ENCODE measurements at regions not wholly inside any gene's neighbourhood (a gene's known extent, or its start where the extent isn't known, plus 50 kb on each side); places are given as distances from the start of the nearest gene placed in this dataset.
A peak's percentile ranks its signal among the peaks of the same experiment; 100 is the strongest.

DNA sequence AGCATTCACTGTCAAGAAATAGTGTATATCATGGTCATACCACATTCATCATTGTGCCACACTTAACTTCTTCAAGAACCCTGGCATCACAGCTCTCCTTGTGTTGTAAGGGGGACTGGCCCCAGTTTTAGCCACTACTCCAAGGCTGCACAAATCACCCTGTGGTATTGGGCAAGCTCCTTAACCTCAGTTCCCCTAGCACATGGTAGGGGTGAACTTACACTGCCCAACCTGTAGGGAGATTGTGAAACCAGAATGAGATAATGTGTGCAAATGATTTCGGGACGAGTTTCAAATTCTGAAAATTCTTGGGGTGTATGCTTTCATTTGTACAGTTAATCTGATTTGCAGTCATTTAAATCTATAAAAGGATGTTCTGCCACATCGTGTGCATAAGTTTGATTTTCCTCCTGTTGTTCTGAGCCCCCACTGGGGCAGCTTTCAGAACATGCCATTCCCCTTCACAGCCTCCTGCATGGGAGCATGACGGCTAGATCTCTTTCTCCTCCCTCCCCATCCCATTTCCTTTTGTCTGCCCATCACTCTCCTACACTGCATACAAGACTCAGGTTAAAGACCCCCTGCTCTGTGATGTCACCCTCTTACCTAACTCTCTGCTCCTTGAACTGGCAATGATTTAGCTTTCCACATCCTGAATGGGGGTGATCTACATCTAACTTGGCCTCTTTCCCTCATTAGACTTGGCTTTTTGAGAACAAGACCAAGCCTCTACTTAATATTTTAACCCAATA lies 290.3 kb downstream of the CHRM3 start:
- no peak for DNase-seq (ENCODE audit: low read depth in 2 of 2, low spot score in 1 of 2)

DNA sequence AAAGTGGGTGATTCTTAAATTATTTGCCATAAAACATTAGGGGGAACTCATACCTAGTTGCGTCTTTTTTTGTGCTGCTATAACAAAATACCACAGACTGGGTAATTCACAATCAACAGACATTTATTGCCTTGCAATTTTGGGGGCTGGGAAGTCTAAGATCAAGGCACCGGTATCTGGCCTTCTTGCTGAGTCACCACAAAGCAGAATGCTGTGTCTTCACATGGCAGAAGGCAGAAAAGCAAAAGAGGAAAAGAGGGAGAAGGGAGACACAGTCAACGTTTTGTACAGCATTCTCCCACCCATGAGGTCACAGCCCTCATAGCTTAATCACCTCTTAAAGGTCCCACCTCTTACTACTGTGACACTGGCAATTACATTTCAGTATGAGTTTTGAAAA lies 291.0 kb downstream of the CHRM3 start:
- DNase-seq (ENCODE audit: low read depth in 2 of 2, low spot score in 1 of 2) = no peak

- DNase-seq (ENCODE audit: low read depth in 2 of 2, low spot score in 1 of 2) = no peak
Measured at GRCh38 chr1:239678181-239678580, 291.8 kb downstream of the CHRM3 start.

DNA sequence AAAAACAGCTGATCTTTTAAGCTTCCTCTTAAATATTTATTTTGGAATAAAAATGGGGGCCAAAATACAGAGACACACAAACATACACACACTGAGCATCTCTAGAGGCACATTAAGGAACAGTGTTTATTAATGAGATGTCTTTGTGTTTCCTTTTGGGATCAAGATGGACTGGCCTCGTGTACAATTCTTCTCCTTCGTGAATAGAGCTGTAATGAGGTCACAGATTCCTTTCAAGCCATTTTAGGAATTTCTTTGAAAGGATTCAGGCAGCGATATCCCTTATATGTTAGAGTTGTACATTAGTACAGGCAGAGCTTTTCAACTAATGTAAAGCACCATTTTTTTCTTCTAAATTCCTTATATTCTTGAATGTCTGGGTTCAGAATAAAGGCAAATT lies 295.7 kb downstream of the CHRM3 start:
- no peak for DNase-seq (ENCODE audit: low read depth in 2 of 2, low spot score in 1 of 2)

DNA sequence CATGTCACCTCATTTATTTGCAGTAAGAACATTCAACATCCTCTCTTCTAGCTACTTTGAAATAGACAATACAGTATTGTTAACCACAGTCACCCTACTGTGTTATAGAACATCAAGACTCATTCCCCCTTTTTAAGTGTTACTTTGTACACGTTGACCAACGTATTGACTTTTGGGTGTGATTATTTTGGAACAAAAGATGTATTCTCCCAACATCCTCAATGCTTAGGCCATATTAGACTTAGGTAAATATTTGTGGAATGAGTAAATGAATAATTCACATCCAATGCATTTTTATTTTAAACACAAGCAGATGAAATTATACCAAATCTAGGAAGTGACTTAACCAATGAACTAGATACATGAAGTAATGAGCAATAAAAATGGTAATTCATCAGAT lies 296.6 kb downstream of the CHRM3 start:
- no peak for DNase-seq (ENCODE audit: low read depth in 2 of 2, low spot score in 1 of 2)

- no peak for DNase-seq (ENCODE audit: low read depth in 2 of 2, low spot score in 1 of 2)
Measured at GRCh38 chr1:239686386-239686785, 300.0 kb downstream of the CHRM3 start.

- no peak for DNase-seq (ENCODE audit: low read depth in 2 of 2, low spot score in 1 of 2)
Measured at GRCh38 chr1:239696317-239696716, 309.9 kb downstream of the CHRM3 start.

DNA sequence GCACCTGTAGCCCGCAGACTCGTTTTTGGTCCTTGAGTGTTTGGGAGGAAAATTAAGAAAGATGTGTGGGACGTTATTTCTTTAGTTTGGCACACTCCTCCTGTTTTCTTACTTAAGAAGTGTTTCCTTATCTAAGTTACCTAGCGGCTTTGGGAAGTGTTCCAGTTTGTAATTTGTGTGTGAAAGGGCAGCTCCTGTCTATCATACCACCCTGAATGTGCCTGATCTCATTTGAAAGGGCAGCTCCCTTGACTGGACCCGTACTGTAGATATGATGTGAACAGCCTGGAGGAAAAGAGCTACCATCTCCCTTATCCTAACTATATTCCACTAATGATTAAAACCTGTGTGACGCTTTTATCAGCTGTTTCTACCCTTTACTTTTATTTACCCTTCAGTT lies 314.3 kb downstream of the CHRM3 start:
- DNase-seq (ENCODE audit: low read depth in 2 of 2, low spot score in 1 of 2) = no peak

DNA sequence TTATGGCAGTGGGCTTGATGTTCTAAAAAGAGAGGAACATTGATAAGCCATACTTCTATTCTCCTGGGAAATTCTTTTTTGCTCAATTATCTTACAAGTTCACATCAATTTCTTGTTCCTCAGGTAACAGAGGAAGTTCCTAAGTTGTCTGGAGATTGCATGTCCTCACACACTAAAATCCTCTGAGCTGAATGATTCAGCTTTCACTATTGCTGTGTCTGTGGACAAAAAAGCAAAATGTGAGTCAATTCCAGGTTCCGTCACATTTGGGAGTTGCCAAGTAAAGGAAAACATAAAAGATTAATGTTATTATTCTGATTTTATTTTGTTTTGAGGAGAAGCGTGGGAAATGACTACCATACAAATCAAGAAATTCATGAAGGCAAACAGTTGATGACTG lies 316.7 kb downstream of the CHRM3 start:
- no peak for DNase-seq (ENCODE audit: low read depth in 2 of 2, low spot score in 1 of 2)

- DNase-seq (ENCODE audit: low read depth in 2 of 2, low spot score in 1 of 2) = no peak
Measured at GRCh38 chr1:239706245-239706892, 320.0 kb downstream of the CHRM3 start.

DNA sequence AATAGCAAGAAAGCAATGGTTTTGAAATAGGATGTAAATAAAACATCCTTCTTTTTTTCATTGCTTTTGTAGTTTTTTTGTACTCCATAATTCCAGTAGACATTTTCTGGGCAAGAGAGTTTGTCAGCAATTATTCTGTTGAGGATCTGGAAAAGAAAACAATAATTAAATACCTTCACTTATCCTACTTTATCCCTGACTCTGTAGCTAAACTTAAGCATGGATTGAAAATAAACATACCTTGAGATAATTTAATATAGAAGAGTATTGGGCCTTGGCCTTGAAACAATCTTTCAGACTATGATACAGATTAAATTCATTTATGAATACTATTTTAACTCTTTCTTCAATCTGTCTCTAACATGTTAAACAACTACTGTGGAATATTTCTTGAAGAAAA lies 321.2 kb downstream of the CHRM3 start:
- no peak for DNase-seq (ENCODE audit: low read depth in 2 of 2, low spot score in 1 of 2)

DNA sequence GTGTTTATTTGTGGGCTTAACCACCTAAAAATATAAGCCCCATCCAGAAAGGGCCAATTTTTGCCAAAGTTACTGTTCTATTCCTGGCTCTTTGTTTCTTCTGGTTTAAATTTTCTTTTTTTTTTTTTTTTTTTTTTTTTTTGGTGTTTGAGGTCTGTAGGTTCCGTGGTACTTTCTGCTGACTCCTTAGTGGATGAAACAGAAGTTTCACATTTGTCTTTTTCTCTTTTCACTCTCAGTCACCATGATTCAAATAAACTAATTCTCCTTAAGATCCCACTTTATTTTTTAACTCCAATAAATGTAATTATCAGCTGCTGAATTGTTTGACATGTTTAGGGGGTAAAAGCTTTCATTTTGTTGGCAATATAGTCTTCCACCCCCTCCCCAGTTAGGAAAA lies 322.3 kb downstream of the CHRM3 start:
- DNase-seq (ENCODE audit: low read depth in 2 of 2, low spot score in 1 of 2) = no peak

DNA sequence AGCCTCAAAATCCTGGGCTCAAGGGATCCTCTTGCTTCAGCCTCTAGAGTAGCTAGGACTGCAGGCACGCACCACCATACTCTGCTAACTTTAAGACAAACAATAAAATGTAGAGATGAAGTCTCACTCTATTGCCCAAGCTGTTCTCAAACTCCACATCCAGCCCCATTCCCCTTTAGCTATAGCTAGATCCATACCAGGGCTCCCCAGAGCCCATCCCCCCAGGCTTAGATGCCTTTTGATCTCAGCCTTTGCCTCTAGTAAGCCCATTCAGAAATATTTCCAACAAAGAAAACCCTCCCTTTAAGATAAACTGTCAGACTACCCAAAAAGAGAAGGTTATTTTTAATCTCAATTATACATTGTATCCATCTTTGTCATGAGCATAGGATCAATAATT lies 325.4 kb downstream of the CHRM3 start:
- no peak for DNase-seq (ENCODE audit: low read depth in 2 of 2, low spot score in 1 of 2)

DNA sequence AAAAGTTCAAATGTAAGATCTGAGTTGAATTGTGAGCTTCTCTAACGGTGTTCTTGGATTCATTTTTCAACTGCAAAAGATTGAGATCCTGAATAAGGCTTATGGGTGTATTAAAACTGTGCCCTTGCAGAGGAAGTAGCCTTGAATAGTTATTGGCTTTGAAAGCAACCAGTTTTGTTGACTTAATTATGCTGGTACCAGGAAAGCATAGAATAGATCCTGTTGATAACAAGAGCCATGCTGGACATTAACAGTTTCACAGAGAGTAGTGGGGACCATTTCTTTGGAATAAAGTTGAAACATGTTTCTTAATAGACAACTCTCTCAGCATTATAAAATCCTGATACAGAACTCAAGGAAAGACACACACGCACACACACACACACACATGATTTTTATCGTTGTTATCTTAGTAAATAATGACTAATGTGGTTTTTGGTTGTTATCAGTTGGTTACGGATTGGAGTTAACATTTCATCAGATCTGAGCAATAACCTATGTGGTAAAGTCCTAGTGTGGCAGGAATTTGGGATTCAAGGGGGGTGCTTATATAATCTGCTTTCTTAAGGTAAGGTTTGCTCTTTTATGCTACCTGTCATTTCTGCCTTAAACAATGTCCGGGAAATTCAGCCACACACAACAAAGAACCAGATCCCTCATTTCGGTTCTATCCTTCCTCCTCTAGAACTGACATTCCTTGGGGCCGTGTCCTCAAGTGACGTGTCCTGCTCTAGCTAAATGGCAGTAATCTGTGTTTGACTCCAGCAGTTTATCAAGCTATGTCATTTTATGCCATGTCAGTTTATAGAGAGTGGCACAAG lies 330.9 kb downstream of the CHRM3 start:
- no peak for DNase-seq (ENCODE audit: low read depth in 2 of 2, low spot score in 1 of 2)

DNA sequence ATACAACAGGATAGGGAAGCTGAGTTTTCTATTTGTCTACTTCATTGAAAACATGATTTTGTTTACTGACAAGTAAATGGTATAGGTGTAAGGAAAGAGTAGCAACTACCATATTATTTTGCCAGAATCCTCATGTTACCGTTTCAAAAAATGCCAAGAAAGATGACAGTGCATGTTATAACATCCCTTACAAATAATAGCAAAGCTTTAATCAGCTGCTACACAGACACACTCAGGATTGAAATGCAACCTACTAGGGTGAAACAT lies 331.5 kb downstream of the CHRM3 start:
- no peak for DNase-seq (ENCODE audit: low read depth in 2 of 2, low spot score in 1 of 2)

DNA sequence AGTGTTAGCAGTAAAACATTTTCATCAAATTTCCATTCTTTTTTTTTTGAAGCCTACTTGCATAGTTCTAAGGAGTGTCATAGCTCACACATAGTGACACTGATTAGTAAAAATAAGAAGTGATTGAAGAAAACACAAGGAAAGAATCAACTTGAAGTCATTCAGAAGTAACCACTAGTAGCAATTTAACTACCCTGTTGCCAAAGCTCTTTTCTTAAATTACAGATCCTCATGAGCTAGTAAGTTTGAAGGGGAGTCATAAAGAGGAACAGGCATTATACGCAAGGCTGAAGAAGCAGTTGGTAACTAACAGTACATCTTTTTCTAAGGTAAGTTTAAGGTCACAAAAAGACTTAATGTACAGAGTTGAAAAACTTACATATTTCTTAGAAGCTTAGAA lies 332.2 kb downstream of the CHRM3 start:
- no peak for DNase-seq (ENCODE audit: low read depth in 2 of 2, low spot score in 1 of 2)

- DNase-seq (ENCODE audit: low read depth in 2 of 2, low spot score in 1 of 2) = no peak
Measured at GRCh38 chr1:239718997-239719628, 332.7 kb downstream of the CHRM3 start.

DNA sequence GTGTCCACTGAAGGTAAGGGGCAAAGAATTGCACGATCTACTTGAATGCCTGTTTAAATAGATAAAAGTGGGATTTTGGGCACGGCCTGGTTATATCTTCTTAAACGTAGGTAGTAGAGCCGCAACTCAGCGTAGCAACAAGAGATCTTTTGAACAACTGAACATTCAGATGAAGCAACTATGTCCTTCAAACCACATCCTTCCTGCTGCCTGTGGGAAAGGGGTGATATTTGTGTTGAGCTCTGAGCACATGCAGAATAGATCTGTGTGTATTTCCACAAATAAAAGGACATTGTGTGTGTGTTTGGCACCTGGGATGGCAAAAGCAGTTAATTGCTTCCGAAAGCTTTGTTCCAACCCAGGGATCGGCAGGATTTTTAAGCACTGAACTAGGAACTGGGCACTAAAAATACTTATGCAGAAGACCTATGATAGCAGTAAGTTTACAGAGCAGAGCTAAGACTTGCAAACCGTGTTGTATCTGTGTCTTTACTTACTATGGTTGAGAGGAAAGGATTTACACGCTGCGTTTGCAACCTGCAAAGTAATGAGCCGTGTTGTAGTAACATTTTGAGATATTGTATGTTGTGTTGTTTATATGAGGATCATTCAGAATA lies 333.4 kb downstream of the CHRM3 start:
- DNase-seq (ENCODE audit: low read depth in 2 of 2, low spot score in 1 of 2) = peak in 1 of 2 donors; percentile 14

DNA sequence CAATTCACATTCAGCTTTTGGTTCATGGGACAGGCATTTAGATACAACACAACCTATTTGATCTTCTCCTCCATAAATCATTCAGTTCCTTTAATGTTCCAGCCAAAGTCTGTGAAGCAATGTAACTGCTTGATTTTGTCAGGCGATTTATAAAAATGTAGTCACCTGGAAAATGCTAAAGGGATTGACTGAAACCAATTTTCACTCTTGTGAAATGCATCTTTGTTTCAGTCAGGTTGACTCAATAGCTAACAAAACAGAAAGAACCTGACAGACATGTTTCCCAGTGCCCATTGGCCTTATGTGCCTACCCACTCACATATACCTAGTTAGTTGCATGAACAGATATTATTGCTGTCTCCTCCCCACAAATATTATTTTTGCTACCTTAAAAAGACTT lies 335.7 kb downstream of the CHRM3 start:
- no peak for DNase-seq (ENCODE audit: low read depth in 2 of 2, low spot score in 1 of 2)

GRCh38 chr1:239723776-239724367 lies 337.5 kb downstream of the CHRM3 start:
- DNase-seq (ENCODE audit: low read depth in 2 of 2, low spot score in 1 of 2) = no peak

GRCh38 chr1:239725371-239725770 lies 339.0 kb downstream of the CHRM3 start:
- no peak for DNase-seq (ENCODE audit: low read depth in 2 of 2, low spot score in 1 of 2)
